ENCODE measurements at regions not wholly inside any gene's neighbourhood (a gene's known extent, or its start where the extent isn't known, plus 50 kb on each side); places are given as distances from the start of the nearest gene placed in this dataset.

GRCh38 chr13:85074543-85075313 lies 724.5 kb downstream of the SLITRK6 start:
- TF ChIP-seq CTCF (IDR thresholded peaks at IDR 0.05; ENCODE audit: insufficient read depth, missing control alignments): no peak
- DNase-seq (ENCODE audit: insufficient read length, low spot score): no peak
- FAIRE-seq: no peak

DNA sequence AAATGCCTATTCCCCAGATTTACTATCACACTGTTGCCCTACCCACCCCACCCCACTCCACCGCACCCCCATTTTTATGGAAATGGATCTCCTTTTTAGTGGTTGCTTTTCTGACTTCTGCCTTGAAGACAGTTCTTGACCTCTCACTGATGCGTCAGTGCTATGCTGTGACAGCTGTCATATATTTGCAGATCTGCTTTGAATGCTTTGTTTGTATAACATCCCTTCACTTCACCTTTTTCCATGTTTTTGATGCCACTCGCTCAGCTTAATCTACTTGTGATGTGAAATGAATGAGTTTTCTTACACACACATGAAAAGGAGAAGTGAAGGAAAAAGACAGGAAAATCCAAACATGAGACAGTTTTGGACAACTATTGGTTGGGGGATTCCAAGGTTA lies 731.0 kb downstream of the SLITRK6 start:
- FAIRE-seq: no peak

DNA sequence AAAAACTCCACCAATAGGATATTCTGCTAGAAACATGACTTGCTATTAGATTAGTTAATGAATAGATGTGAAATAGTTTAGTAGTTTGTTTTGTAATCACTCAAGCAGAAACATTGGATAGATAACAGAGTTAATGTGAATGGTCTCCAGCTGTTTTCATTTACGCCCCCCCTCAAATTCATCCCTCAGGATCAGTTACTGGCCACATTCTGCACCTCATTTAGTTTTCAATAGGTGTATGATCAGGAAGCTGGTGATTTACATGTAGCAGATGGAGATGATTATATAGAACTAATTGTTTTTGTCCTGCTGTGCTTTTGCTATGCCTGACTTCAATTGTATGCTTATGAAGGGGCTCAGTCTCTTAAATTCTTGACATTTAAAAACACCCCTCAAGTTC lies 759.0 kb downstream of the SLITRK6 start:
- DNase-seq (ENCODE audit: insufficient read length, low spot score) (no peak), FAIRE-seq (no peak)
- TF ChIP-seq CTCF (IDR thresholded peaks at IDR 0.05; ENCODE audit: insufficient read depth, missing control alignments): no peak

More for the DNA sequence above, 731.0 kb downstream of the SLITRK6 start:
- TF ChIP-seq CTCF (IDR thresholded peaks at IDR 0.05; ENCODE audit: insufficient read depth, missing control alignments): no peak
- DNase-seq (ENCODE audit: insufficient read length, low spot score): no peak

DNA sequence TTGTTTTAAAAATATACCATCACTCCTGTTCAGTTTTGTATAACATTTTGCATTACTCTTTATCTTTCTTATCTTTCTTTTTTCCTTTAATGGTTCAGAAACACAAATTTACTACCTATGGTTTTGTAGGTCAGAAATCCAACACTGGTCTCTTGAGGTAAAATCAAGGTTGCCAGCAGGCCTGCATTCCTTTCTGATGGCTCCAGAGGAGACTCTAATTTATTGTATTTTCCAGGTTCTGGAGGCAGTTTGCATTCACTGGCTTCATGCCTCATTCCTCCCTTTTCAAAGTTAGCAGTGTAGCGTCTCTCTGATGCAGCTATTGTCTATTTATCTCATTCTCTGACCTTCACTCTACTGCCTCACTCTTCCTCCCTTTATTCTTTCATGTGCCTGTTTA lies 767.4 kb downstream of the SLITRK6 start:
- no peak for DNase-seq (ENCODE audit: insufficient read length, low spot score)
- no peak for TF ChIP-seq CTCF (IDR thresholded peaks at IDR 0.05; ENCODE audit: insufficient read depth, missing control alignments)
- FAIRE-seq: no peak

DNA sequence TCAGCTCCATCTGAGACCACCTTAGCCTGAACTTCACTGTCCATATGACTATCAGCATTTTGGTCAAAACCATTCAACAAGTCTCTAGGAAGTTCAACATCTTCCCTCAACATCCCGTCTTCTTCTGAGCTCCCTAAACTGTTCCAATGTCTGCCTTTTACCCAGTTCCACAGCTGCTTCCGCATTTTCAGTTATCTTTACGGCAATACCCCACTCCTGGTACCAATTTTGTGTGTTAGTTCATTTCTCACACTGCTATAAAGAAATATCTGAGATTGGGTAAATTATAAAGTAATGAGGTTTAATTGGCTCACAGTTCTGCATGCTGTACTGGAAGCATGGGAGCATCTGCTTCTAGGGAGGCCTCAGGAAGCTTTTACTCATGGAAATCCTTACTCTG lies 771.2 kb downstream of the SLITRK6 start:
- no peak for TF ChIP-seq CTCF (IDR thresholded peaks at IDR 0.05; ENCODE audit: insufficient read depth, missing control alignments)
- FAIRE-seq: no peak
- DNase-seq (ENCODE audit: insufficient read length, low spot score): no peak

DNA sequence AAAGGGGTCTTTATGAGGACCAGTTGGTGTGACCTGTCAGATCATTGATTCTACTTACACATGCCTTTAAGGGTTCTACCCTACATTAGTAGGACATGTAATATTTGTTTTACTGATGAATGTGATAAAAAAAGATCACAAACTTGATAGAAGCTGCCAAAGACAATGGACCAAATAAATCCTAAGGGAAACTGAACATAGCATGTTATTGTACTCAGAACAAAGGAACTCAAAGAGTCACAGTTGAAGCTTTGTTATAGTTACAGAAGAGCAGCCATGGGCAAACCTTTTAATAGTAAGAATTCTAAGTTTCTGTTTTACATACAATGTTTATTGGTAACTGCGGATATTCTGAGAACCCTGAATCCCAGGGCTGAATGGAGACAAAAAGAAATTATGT lies 780.1 kb downstream of the SLITRK6 start:
- TF ChIP-seq CTCF (IDR thresholded peaks at IDR 0.05; ENCODE audit: insufficient read depth, missing control alignments): no peak
- FAIRE-seq: no peak
- DNase-seq (ENCODE audit: insufficient read length, low spot score): no peak

DNA sequence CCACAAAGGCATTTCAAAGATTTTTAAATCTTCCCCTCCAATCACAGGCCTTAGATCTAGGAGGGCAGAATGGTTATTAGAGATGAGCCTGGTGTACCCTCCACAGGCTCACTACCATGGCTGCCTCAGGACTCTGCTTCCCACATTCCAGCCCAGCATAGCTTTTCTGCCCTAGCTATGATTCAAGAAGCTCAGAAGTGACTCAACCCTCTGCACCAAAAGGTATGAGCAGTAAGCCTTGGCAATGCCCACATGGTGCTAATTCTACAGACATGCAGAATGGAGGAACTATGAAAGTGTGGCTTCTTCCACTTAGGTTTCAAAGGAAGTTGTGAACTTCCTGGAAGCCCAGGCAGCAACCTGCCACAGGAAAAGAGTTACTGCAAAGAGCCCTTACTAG lies 786.2 kb downstream of the SLITRK6 start:
- no peak for TF ChIP-seq CTCF (IDR thresholded peaks at IDR 0.05; ENCODE audit: insufficient read depth, missing control alignments)
- no peak for FAIRE-seq
- DNase-seq (ENCODE audit: insufficient read length, low spot score): no peak
